ENCODE measurements at regions not wholly inside any gene's neighbourhood (a gene's known extent, or its start where the extent isn't known, plus 50 kb on each side); places are given as distances from the start of the nearest gene placed in this dataset.

- no peak for TF ChIP-seq MAX (IDR thresholded peaks at IDR 0.05; ENCODE audit: low read depth, low read length)
- TF ChIP-seq, protein P1, sequence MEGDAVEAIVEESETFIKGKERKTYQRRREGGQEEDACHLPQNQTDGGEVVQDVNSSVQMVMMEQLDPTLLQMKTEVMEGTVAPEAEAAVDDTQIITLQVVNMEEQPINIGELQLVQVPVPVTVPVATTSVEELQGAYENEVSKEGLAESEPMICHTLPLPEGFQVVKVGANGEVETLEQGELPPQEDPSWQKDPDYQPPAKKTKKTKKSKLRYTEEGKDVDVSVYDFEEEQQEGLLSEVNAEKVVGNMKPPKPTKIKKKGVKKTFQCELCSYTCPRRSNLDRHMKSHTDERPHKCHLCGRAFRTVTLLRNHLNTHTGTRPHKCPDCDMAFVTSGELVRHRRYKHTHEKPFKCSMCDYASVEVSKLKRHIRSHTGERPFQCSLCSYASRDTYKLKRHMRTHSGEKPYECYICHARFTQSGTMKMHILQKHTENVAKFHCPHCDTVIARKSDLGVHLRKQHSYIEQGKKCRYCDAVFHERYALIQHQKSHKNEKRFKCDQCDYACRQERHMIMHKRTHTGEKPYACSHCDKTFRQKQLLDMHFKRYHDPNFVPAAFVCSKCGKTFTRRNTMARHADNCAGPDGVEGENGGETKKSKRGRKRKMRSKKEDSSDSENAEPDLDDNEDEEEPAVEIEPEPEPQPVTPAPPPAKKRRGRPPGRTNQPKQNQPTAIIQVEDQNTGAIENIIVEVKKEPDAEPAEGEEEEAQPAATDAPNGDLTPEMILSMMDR (IDR thresholded peaks at IDR 0.05 in 2 of 3, conservative IDR thresholded peaks at IDR 0.05 in 1 of 3; ENCODE audit: control insufficient read depth in 2 of 3, extremely low read depth in 1 of 3, insufficient read depth in 1 of 3, low read depth in 3 of 3, low read length in 3 of 3), result no peak
- TF ChIP-seq NR2C1 (IDR thresholded peaks at IDR 0.05), result no peak
- no peak for TF ChIP-seq EGR1 (IDR thresholded peaks at IDR 0.05; ENCODE audit: borderline replicate concordance in 1 of 2, low read depth in 2 of 2, low read length in 2 of 2)
- no peak for TF ChIP-seq POLR2AphosphoS5 (IDR thresholded peaks at IDR 0.05; ENCODE audit: low read length)
- TF ChIP-seq HDAC6 (IDR thresholded peaks at IDR 0.05; ENCODE audit: unreplicated experiment), result no peak
- no peak for TF ChIP-seq IRF4 (IDR thresholded peaks at IDR 0.05; ENCODE audit: low read depth, low read length)
- no peak for TF ChIP-seq POLR2A (IDR thresholded peaks at IDR 0.05; ENCODE audit: low read depth, low read length)
- no peak for TF ChIP-seq NFIC (IDR thresholded peaks at IDR 0.05; ENCODE audit: low read depth, low read length)
- TF ChIP-seq NFYB (IDR thresholded peaks at IDR 0.05; ENCODE audit: insufficient read depth, low read depth, low read length), result no peak
- TF ChIP-seq RCOR1 (conservative IDR thresholded peaks at IDR 0.05; ENCODE audit: low read depth, low read length), result no peak
- TF ChIP-seq CHD4 (IDR thresholded peaks at IDR 0.05), result no peak
- no peak for TF ChIP-seq YY1 (IDR thresholded peaks at IDR 0.05; ENCODE audit: low read depth, low read length)
- TF ChIP-seq, protein P2, sequence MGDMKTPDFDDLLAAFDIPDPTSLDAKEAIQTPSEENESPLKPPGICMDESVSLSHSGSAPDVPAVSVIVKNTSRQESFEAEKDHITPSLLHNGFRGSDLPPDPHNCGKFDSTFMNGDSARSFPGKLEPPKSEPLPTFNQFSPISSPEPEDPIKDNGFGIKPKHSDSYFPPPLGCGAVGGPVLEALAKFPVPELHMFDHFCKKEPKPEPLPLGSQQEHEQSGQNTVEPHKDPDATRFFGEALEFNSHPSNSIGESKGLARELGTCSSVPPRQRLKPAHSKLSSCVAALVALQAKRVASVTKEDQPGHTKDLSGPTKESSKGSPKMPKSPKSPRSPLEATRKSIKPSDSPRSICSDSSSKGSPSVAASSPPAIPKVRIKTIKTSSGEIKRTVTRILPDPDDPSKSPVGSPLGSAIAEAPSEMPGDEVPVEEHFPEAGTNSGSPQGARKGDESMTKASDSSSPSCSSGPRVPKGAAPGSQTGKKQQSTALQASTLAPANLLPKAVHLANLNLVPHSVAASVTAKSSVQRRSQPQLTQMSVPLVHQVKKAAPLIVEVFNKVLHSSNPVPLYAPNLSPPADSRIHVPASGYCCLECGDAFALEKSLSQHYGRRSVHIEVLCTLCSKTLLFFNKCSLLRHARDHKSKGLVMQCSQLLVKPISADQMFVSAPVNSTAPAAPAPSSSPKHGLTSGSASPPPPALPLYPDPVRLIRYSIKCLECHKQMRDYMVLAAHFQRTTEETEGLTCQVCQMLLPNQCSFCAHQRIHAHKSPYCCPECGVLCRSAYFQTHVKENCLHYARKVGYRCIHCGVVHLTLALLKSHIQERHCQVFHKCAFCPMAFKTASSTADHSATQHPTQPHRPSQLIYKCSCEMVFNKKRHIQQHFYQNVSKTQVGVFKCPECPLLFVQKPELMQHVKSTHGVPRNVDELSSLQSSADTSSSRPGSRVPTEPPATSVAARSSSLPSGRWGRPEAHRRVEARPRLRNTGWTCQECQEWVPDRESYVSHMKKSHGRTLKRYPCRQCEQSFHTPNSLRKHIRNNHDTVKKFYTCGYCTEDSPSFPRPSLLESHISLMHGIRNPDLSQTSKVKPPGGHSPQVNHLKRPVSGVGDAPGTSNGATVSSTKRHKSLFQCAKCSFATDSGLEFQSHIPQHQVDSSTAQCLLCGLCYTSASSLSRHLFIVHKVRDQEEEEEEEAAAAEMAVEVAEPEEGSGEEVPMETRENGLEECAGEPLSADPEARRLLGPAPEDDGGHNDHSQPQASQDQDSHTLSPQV (IDR thresholded peaks at IDR 0.05), result no peak
Measured at GRCh38 chr4:63894161-63894560, 515.1 kb downstream of the TECRL start.

Data from GM12878 (cell line).